ENCODE measurements at regions not wholly inside any gene's neighbourhood (a gene's known extent, or its start where the extent isn't known, plus 50 kb on each side); places are given as distances from the start of the nearest gene placed in this dataset.

GRCh38 chr5:54845567-54845941, 139.8 kb downstream of the ESM1 start:
- peaks cover 0 to 6% of the 10 kb centered on the region in 2 donors for H3K4me1 ChIP-seq
- in situ Hi-C loops (cut with MboI; ENCODE audit: low sequenced_read_pairs in 4 of 4): loop anchor here in 3 of 4 donors (5.0 to 10.0 kb wide), 3 partner anchors 328 to 338 kb away; partner anchors contain the start of gene SNX18 (in 2 of the 3)
- H3K9me3 ChIP-seq: no peaks in the 10 kb centered on the region
- ATAC-seq (no peak), DNase-seq (no peak)
- no peak overlapping the region for H3K4me3 ChIP-seq
- intact Hi-C loops (cut with DNase I; ENCODE audit: low total_unique reads): loop anchor here (1.0 kb wide), 1 partner anchor 328 kb away; the partner anchor contains the start of gene SNX18
- no peak for TF ChIP-seq CTCF (IDR thresholded peaks at IDR 0.05 in 4 of 5, conservative IDR thresholded peaks at IDR 0.05 in 1 of 5)
- no peak for TF ChIP-seq POLR2A (IDR thresholded peaks at IDR 0.05)
- no peak overlapping the region for H3K27ac ChIP-seq
- H3K27me3 ChIP-seq: no peaks in the 10 kb centered on the region
- no peaks in the 10 kb centered on the region for H3K36me3 ChIP-seq

- H3K9me3 ChIP-seq: no peaks in the 10 kb centered on the region
- peak overlapping the region; percentile 33 to 70 (median 40) for H3K4me3 ChIP-seq
- H3K27me3 ChIP-seq: no peaks in the 10 kb centered on the region
- TF ChIP-seq CTCF (IDR thresholded peaks at IDR 0.05 in 4 of 5, conservative IDR thresholded peaks at IDR 0.05 in 1 of 5) (peak; percentile 42 to 63 (median 55)), POLR2A (IDR thresholded peaks at IDR 0.05) (no peak)
- intact Hi-C loops (cut with DNase I; ENCODE audit: low total_unique reads) (loop anchor here (1.0 kb wide), 1 partner anchor 328 kb away; the partner anchor contains the start of gene SNX18), in situ Hi-C loops (cut with MboI; ENCODE audit: low sequenced_read_pairs in 4 of 4) (loop anchor here in 3 of 4 donors (5.0 to 10.0 kb wide), 3 partner anchors 328 to 338 kb away; partner anchors contain the start of gene SNX18 (in 2 of the 3))
- H3K4me1 ChIP-seq: peaks cover 0 to 6% of the 10 kb centered on the region in 2 donors
- peak overlapping the region in 1 of 4 donors; percentile 54 for H3K27ac ChIP-seq
- no peaks in the 10 kb centered on the region for H3K36me3 ChIP-seq
- no peak for ATAC-seq
- no peak for DNase-seq
Measured at GRCh38 chr5:54844905-54845566, 140.4 kb downstream of the ESM1 start.

- Histone ChIP-seq H3K4me3 (peak overlapping the region in 1 of 4 donors; percentile 70), H3K4me1 (peaks cover 0 to 6% of the 10 kb centered on the region in 2 donors), H3K36me3 (no peaks in the 10 kb centered on the region), H3K27me3 (no peaks in the 10 kb centered on the region), H3K9me3 (no peaks in the 10 kb centered on the region), H3K27ac (no peak overlapping the region)
- ATAC-seq (no peak), DNase-seq (no peak)
- intact Hi-C loops (cut with DNase I; ENCODE audit: low total_unique reads) (no loop called here), in situ Hi-C loops (cut with MboI; ENCODE audit: low sequenced_read_pairs in 4 of 4) (loop anchor here in 1 of 4 donors (10.0 kb wide), 1 partner anchor 329 kb away; the partner anchor contains the start of gene SNX18)
- no peak for TF ChIP-seq POLR2A (IDR thresholded peaks at IDR 0.05)
- no peak for TF ChIP-seq CTCF (IDR thresholded peaks at IDR 0.05 in 4 of 5, conservative IDR thresholded peaks at IDR 0.05 in 1 of 5)
Measured at GRCh38 chr5:54844266-54844665, 141.1 kb downstream of the ESM1 start.

- no peaks in the 10 kb centered on the region for H3K36me3 ChIP-seq
- no peak for ATAC-seq
- intact Hi-C loops (cut with DNase I; ENCODE audit: low total_unique reads) (no loop called here), in situ Hi-C loops (cut with MboI; ENCODE audit: low sequenced_read_pairs in 4 of 4) (loop anchor here in 1 of 4 donors (10.0 kb wide), 1 partner anchor 327 kb away; the partner anchor contains the start of gene SNX18)
- no peaks in the 10 kb centered on the region for H3K9me3 ChIP-seq
- DNase-seq: no peak
- H3K4me1 ChIP-seq: peaks cover 0 to 6% of the 10 kb centered on the region in 2 donors
- H3K27me3 ChIP-seq: no peaks in the 10 kb centered on the region
- no peak overlapping the region for H3K27ac ChIP-seq
- no peak for TF ChIP-seq POLR2A (IDR thresholded peaks at IDR 0.05)
- TF ChIP-seq CTCF (IDR thresholded peaks at IDR 0.05 in 4 of 5, conservative IDR thresholded peaks at IDR 0.05 in 1 of 5): no peak
- no peak overlapping the region for H3K4me3 ChIP-seq
Measured at GRCh38 chr5:54841481-54841880, 143.9 kb downstream of the ESM1 start.
